Ecto neural progenitor cell (in vitro differentiated cells): ENCODE measurements at regions not wholly inside any gene's neighbourhood (a gene's known extent, or its start where the extent isn't known, plus 50 kb on each side); places are given as distances from the start of the nearest gene placed in this dataset.
"Not testable (repeated sequence)": the region's sequence is repeated elsewhere in the genome, so short reads cannot be mapped to it uniquely, and the experiment has no call there.

Experiments used
- DNase-seq: peaks from one replicate; pipeline ENCODE4 v3.0.0-alpha.2; 2018; ENCODE audit warnings: low spot score

DNA sequence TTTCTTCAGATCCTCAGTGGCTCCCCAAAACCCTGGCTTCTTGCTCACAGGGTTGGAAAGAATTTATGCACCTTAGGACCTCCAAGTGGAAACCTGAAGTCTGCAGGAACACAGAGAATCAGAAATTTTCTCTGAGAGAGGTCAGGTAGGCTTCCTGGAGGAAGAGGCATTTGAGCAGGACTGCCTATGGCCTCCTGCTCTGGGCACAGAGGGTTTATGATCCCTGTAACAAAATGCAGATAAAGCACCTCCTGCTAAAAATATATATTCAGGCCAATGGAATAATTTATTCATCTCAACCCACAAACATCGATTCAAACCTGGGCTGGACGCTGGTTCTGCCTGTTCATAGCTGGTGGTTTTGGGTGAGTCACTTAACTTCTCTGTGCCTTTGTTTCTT, 68.1 kb upstream of the FGF3 start:
- no peak for DNase-seq

DNA sequence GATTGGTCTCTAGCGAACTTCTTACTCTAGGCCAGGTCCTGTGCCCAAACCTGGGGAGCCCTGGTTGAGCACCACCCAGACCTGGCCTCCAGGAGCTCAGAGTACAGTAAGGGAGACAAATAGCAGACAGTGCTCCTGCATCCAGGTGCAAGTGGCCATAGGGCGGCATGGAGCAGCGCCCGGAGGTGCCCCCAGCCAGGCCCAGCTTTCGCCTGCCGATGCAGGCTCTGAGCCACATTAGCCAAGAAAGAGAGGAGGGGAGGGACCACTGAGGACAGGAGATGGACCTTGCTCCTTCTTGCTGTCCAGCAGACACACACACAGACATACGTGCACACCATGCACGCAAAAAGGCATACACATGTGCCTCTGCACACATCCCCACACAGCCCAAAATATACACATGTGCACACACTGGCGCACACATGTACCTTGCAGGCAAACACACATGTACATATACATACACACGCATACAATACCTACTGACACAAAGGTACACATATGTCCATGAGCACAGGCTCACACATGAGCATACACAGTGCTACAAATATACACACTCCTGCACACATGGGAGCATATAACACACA, 68.7 kb upstream of the FGF3 start:
- DNase-seq: no peak

DNA sequence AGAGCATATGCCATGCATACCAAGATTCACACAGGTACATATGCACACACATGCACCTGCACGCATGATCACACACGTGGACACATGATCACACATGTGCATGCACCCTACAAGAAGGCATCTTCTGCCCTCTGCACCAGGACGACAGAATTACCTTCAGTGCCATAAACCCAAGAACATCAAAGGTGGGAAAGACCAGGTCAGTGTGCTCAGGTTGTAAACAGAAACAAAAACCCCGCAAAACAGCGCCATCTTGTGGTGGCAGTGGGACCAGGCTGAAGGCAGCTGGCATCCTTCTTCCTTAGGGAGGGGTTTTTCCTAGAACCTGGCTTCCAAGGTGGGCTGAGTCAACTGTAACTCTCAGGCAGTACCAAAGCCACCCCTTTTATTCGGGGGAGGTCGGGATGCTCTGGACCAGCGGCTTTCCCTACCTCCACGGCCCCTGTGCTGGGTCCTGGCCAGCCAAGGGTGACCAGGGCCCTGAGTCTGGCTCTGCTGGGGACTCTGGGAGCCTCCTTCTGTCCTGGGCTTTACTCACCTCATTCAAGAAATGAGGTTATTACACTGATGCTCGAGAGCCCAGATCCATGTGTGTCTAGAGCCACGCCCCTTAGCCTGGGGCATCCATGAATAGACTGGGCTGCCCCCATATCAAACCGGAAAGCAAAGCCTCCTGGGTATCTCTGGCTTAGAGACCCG, 69.4 kb upstream of the FGF3 start:
- DNase-seq: peak; percentile 86

- no peak for DNase-seq
These were observed 70.4 kb upstream of the FGF3 start for GRCh38 chr11:69889400-69890318.

DNA sequence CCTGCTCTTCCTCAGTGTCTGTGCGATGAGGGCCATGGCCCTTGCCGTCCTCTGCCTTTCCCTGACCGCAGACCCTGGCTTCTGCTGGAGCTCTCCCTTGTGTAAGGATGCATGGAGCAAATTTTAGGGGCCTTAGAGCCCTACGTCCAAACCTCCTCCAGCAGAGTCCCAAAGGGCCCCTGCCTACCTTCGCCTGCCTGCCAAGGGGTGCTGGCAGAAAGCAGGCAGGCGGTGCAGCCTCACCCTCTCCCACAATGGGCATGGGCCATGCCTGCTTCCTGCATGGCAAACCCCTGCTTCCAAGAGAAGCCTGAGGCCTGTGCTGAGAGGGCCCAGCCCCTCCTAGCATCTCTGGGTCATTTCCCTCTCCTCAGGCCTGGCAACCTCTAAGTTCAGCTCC, 71.3 kb upstream of the FGF3 start:
- DNase-seq: no peak

GRCh38 chr11:69891421-69892236, 72.4 kb upstream of the FGF3 start:
- no peak for DNase-seq

DNA sequence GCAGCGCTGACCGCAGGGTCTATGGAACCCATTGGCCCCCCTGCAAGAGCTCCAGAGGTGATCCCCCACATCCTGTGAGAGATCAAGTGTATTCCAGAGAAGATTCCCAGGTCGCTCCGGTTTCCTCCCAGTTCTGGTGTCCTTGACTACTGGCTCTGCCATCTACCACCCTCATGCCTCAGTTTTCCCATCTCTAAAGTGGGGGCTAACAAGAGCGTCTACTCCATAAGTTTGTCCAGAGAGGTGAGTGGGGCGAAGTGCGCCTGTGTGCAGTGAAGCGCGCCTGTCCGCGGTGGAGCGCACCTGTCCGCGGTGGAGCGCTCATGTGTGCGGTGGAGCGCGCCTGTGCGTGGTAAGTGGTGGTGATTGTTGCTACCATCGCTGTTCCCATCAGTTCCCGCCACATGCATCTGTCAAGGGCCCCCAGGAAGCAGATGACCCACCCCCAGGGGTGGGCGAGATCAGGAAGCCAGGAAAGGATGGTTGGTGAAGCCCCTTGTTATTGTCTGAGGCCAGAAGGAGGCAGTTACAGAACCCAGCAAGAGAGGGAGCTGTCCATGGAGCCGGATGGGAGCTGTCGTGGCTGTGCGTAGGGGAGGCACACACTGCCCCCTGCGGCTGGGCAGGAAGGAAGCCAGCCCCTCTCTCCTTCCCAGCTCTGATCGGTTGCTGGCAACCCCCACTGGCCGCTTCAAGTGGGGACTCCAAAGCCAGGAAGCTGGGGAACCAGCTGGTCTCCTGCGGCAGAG, 73.2 kb upstream of the FGF3 start:
- no peak for DNase-seq

DNA sequence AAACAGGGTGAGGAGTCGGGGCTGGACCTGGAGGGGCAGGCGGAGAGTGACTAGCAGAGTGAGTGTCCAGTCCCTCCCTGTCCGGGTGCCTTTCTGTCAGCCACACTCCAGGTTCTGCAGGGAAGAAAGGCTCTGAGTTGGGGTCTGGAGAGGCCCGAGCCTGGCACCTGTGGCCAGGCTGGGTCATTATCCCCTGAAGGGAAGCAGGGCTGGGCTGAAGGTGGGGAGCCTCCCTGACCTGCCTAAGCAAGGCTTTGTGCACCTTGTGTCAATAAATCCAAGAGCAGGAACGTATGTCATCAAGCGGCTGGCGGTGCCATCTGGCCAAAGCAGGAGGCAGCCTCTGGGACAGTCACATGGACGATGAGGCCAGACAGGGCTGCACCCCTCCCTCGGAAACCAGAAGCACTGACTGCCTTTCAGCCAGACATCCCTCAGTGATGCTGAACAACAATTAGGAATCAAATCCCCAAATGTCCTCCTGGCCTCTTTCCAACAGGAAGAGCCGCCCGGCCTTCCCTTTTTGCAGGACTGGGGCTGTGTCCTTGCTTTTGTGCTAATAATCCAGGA, 73.9 kb upstream of the FGF3 start:
- DNase-seq: no peak

DNA sequence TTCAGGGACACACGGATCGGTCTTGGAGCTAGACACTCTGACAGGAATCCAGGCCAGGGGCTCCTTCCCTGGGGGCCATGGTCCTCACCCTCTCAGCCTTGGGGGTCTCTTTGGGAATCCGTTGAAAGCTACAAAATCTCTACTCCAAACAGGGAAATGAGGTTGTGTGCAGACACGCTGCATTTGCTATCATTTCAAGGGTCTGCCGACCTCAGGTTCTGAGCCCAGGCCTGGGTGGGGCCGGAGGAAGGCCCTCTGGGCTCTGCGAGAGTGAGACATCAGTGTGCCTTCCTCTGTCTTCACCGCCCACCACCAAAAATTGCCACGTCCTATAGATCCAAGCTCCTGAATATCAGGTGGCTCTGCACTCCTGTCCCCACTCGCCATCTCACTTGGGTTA, 74.4 kb upstream of the FGF3 start:
- DNase-seq: no peak

- DNase-seq: no peak
These were observed 75.0 kb upstream of the FGF3 start for GRCh38 chr11:69894181-69894611.

DNA sequence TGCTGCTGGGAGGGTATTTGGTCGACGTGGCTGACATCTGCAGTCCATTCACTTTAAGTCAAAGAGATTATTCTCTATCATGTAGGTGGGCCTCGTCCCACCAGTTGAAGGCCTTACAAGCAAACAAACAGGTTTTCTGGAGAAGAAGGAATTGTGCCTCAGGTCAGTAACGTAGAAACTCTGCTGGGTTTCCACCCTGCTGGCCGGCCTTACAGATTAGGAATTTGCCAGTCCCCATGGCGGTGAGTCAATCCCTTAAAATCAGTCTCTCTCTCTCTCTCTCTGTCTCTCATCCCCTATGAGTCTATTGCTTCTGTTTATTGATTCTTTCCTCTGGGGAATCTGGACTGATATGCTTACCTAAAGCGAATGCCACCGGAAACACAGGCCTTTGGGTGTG, 75.4 kb upstream of the FGF3 start:
- no peak for DNase-seq

DNA sequence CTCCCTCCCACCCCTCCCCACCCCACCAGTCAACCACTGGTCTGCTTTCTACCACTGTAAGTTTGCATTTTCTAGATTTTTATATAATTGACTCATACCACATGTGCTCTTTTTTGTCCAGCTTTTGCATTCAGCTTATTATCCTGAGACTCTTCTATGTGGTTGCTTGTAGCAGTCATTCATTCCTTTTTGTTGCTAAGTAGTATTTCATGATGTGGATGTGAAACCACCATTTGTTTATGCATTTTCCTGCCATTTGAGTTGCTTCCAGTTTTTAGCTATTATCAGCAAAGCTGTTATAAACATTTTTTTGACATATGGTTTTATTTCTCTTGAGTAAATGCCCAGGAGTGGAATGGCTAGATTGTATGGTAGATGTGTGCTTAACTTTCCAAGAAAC, 77.0 kb upstream of the FGF3 start:
- no peak for DNase-seq

- no peak for DNase-seq
These were observed 78.9 kb upstream of the FGF3 start for GRCh38 chr11:69898123-69898522.

- DNase-seq: no peak
These were observed 81.0 kb upstream of the FGF3 start for GRCh38 chr11:69899957-69900821.

- DNase-seq: not testable (repeated sequence)
These were observed 81.6 kb upstream of the FGF3 start for GRCh38 chr11:69900822-69901302.

- no peak for DNase-seq
These were observed 83.1 kb upstream of the FGF3 start for GRCh38 chr11:69902337-69902736.

DNA sequence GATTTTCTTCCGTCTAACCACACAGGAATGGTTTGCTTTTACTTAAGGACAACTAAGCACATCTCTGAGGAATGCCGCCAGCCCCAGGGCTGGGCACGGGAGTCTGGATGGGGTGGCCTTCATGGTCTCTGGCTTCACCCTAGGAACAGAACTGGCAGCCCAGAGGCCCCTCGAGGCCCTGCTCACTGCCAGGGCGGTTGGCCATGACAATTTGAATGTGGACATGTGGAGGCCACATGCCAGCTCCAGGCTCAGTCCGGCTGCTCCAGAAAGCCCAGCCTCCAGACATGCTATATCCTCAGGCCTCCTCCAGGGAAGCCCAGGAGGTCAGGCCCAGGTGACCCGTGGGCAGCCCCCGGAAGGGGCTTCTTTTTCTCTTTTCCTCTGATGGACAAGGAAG, 84.0 kb upstream of the FGF3 start:
- DNase-seq: no peak

GRCh38 chr11:69904161-69904973, 85.2 kb upstream of the FGF3 start:
- DNase-seq: no peak

- DNase-seq: no peak
These were observed 85.8 kb upstream of the FGF3 start for GRCh38 chr11:69904974-69905535.
